GM18507 (cell line): ENCODE measurements at regions not wholly inside any gene's neighbourhood (a gene's known extent, or its start where the extent isn't known, plus 50 kb on each side); places are given as distances from the start of the nearest gene placed in this dataset.
"Not testable (repeated sequence)": the region's sequence is repeated elsewhere in the genome, so short reads cannot be mapped to it uniquely, and the experiment has no call there.

Experiments
- DNase-seq: peaks from one replicate; pipeline ENCODE4 v3.0.0; 2011; ENCODE audit warnings: low read depth; ENCODE audit not compliant: insufficient read length; ENCODE audit errors: extremely low spot score
- FAIRE-seq: peaks from 2 replicates; lab custom pipeline; 2011; peaks lifted over from hg19 to GRCh38; lab: Jason Lieb, UNC

- FAIRE-seq, DNase-seq: not testable (repeated sequence)
Measured at GRCh38 chrY:18306344-18306743, 240.2 kb upstream of the HSFY1 start.

- not testable (repeated sequence) for DNase-seq, FAIRE-seq
Measured at GRCh38 chrY:18311853-18312252, 234.7 kb upstream of the HSFY1 start.

GRCh38 chrY:18325499-18326279 is 220.8 kb upstream of the HSFY1 start:
- FAIRE-seq, result not testable (repeated sequence)

DNA sequence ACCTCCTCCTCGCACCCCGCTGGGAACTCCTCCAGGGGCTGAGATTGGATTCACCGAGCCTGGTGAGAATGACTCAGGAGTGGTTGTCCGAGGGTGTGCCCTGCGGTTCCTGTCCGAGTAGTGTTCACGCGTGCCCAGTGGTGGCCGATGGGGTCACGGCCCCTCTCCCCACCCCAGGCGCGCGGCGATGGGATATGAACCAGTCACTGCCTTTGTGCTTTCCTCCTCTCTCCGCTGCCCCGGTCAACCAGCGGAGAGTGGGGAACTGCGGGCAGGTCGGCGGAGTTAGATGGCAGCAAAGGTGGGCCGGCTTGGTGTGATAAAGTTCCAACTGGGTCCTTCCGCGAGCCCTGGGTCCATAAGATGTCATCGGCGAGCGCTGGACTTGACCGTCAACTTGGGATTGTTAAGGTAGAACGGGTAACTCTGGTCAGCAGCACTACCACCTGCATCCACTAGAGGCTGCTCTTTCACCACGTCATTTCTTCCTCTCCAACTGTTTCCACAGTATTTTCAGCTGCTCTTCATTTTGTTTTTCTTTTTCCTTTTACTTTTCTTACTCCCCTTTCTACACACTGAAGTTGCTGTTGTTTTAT is 220.1 kb upstream of the HSFY1 start:
- peak; percentile 97 for FAIRE-seq

More at GRCh38 chrY:18325499-18326279, 220.8 kb upstream of the HSFY1 start:
- not testable (repeated sequence) for DNase-seq

DNA sequence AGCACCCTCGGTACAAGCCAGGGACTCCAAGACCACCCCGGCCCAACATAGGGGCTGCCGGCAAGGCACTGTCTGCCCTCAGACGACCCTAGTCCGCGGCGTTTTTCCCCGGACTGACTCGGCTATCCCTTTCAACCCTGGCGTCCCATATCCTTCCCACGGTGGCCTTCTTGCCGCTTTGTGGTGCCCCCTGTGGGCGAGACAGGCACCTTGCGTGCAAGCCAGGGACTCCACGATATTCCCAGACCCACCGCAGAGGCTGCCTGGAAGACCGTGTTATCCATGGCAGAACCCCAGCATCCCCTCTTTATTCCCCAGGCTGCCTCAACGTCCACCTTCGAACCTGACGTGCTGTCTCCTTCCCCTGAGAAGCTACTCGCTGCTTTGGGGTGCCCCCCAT is 204.0 kb upstream of the HSFY1 start:
- not testable (repeated sequence) for FAIRE-seq, DNase-seq

More for the DNA sequence above, 220.1 kb upstream of the HSFY1 start:
- not testable (repeated sequence) for DNase-seq
